Stimulated activated naive CD4-positive, alpha-beta T cell (primary cell): ENCODE measurements at regions not wholly inside any gene's neighbourhood (a gene's known extent, or its start where the extent isn't known, plus 50 kb on each side); places are given as distances from the start of the nearest gene placed in this dataset.

Experiments
- DNase-seq, 6 experiments: peaks; one replicate each; lab custom pipeline; 2025; lab: John Stamatoyannopoulos, UW

DNA sequence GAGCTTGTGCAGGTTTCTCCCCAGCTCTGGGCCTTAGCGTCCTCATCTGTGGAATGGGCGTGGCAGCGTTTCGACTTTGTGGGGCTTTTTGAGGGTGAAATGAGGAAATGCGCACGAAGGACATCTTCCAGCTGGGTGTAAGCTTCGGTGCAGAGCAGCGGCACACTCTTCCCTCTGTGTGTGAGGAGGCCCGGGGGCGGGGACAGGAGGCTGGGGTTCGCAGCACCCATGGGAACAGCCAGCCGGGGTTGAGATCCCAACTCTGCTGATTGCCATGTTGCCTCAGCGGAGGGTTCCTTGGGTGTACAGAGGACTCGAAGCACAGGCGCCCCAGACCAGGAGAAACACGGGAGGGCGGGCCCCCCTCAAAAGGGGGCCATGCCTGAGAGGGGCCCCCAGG lies 265.6 kb downstream of the NSG2 start:
- no peak for DNase-seq

DNA sequence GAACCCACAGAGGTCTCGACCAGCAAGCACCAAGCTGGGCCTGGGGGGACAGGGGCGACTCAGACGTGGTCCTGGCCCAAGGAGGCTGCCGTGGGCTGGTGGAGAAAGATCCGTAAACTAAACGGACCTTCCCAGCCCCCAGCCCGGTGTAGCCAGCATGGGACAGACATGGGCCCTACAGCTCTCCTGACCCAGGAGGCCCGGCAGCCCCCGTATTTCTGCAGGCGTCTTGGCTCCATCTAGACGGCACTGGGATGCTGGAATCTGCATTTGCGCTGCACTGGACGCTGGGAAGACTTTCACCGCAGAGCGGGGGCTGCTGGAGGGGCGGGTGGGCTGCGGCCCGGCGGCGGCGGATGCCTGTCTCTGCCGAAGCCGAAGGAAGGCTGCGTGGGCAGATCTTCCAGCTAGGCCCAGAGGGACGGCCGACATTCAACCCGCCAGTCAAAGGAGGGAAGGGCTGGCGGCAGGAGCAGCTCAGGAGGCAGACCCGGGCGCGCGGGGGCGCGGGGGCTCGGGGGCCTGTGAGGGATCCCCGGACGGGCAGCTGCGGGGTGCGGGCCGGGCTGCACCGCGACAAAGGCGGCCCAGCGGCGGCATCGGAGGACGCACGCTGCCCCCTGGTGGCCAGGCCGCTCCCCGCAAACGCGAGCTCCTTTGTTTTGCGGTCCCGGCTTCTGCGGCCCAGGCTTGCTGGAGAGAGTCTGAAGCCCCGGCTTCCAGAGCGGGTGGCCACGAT lies 266.2 kb downstream of the NSG2 start:
- peak in 5 of 6 experiments; percentile 24 to 52 (median 43) for DNase-seq

- no peak for DNase-seq
These were observed 266.7 kb downstream of the NSG2 start for GRCh38 chr5:174312270-174312617.

- no peak for DNase-seq
These were observed 267.1 kb downstream of the NSG2 start for GRCh38 chr5:174312641-174313040.

DNA sequence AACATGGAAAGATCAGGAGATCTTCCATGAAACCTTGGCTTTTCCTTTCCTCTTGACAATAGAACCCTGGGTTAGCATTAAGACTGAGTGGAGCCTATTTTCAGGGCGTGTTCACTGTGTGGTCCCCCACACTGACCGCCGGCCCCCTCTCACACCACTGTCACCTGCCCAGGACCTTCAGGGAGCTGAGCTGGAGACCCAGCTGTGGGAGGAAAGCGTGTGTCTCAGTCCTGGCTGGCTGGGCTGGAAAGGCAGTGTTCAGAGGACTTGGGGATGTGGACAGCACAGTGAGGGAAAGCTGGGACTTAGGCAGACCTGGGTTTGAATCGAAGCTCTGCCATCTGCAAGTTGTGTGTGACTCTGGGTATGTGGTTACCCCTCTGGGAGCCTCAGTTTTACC lies 268.1 kb downstream of the NSG2 start:
- no peak for DNase-seq

GRCh38 chr5:174314261-174314660 lies 268.8 kb downstream of the NSG2 start:
- DNase-seq: no peak

GRCh38 chr5:174315471-174315870 lies 270.0 kb downstream of the NSG2 start:
- no peak for DNase-seq

DNA sequence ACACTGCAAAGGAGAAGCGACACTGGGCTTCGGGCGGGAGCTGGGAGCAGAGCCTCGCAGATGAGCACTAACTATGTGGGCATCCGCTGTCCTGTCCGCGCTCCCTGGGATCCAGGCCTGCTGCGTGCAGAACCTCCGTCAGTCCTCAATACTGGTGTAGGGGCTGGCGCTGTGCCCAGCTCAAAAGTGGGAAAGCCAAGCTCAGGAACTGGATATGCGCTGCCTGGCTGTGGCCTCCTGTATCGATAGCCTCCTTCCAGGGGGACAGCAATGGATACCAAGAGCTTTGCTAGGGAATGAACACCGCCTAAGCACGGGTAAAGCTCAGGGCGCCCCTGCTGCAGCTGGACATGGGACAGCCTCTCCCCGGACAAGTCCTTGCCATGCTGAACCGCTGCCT lies 270.4 kb downstream of the NSG2 start:
- DNase-seq: no peak

DNA sequence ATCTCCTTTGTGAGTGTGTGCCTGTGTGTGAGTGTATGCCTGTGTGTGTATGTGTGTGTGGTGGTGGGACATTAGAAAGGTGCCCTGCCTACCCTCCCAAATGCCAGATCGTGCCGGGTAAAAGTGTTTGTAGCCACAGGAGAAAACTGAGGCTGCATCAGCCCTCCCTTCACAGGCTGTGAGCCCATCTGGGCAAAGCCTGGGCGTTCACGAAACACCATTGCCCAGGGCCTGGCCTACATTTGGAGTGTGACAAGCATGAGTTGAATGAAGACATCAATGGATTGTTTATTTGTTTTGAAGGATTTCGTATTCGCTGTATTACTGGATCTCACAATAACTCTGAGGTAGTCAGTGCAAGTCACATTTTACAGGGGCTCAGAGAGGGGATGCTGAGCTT lies 270.8 kb downstream of the NSG2 start:
- DNase-seq: no peak

DNA sequence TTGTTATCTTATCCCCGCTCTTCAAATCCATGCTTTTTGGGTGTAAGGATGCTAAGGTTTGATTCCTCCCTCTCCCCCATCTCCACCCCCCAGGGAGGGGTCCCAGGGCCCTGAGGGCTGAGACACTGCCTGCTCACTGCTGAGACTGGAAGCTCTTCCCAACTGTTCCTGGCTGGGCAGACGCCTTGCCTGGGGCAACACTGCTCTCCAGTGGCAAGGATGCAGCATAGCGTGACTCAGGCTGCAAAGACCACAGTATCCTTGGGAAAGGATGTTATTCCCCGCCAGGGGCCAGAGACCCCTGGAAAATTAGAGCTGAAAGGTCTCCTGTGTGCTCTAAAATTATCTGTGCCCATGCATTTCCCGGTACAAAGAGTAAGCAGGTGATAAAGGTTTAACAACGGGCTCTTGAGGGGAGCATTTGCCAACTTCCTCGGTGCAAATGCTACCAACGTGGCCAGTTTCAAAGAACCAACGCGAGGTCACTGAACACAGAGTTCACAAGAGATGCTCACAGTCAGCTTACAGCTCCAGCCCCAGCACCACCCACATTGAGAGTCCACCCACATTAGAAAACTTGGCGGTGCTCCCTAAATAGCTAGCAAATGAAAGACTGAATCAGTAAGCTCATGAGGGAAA lies 271.9 kb downstream of the NSG2 start:
- DNase-seq: no peak

DNA sequence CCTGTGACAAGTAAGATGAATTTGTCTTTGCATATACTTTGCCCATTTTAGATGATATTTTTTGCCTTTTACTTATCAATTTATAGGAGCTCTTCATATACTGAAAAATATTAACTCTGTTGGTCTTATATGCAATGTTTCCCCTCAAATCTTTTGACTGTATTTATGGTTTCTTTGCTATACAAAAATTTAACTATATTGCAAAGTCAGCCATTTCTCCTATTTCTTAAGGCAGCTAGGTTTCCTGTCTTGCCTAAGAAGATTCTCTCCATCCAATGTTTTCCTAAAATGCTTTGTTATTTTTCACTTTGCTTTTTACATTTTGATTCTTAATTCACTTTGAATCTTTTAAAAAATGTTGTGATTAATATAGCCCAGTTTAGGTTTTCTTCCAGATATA lies 273.1 kb downstream of the NSG2 start:
- DNase-seq: no peak

DNA sequence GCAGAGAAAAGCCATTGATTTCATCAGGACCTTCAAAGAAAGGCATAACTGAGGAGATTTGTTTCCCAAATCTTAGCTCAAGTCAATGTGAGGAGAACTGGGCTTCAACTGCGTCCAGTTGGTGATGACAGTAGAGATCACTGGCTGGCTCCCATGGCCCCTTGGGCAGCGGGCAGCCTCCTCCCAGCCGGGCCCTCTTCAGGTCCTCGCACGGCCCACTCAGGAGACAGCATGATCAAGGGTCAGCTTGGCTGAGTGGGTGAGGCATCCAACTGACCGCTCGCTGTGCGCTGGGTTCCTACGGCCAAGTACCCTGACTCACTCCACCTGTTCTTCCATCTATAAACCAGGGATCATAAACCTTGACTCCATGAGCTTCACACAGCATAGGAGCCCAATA lies 274.0 kb downstream of the NSG2 start:
- DNase-seq: no peak

DNA sequence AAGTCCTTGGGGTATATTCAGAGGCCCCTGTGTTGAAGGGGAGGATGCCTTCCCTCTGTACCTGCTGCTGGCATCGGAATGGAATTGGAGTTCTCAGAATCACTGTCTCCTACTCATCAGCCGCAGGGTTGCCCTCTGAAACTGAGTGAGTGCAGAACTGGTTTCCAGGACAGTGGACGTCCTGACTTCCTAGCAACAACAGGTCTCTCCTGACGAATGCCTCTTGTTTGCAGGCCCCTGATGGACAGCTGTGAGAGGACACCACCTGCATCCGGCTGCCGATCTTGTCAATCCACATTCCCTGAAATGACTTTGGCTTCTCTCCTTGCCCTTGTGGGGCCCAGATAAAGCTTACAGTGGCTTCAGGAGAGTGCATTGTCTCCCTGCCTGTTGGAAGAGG lies 274.5 kb downstream of the NSG2 start:
- DNase-seq: no peak

GRCh38 chr5:174323878-174324281 lies 278.4 kb downstream of the NSG2 start:
- DNase-seq: no peak

DNA sequence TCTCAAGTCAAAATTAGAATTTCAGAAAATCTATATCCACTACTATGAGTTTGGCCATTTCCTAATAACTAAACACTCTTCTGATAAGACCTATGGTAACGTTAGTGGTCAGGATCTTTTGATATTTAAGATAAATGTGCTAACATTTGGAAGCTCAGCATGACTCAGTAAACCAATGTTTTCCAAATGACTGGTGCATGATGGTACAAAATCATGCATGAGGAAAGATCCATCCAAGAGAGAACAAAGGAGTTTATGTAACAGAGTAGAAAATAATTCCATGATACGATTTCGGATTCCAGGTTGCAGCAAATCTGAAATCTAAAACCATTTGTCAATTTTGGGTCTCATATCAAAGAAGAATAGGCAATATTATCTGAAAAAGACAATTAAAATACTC lies 279.2 kb downstream of the NSG2 start:
- DNase-seq: no peak

- DNase-seq: no peak
These were observed 279.9 kb downstream of the NSG2 start for GRCh38 chr5:174325431-174325830.

DNA sequence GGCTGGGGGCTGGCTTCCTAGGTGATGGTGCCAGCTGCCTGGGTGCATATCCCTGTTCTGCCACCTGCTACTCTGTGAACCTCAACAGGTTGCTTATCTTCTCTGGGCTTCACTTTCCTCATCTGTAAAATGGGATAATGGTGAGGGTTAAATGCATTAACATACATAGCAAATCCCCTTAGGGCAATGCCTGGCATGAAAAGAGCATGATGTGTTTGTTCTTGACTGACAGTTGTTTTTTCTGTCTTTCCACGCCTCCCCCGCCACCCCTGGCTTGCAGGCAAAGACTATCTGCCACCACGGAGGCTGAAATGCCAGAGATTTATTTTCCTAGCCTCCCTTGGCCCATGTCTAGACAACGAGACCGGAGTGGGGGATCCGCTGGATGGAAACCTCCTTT lies 280.5 kb downstream of the NSG2 start:
- DNase-seq: no peak

DNA sequence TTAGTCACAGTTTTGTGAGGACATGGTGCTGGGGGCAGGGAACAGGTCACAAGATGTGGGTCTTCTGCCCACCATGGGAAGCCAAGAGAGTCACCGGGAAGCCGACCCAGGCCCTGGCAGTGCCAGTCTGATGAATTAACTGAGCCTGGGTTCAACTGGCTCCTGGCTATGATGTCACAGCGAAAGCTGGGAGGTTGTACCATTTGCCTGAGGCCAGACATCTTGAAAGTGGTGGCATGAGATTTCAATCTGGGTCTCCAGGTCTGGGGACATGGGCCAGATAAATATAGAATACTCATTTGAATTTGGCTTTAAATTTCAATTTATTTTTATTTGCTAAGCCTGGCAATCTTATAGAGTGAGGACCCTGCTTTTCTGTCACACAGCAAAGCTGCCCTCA lies 280.9 kb downstream of the NSG2 start:
- DNase-seq: no peak

- peak in 1 of 6 experiments; percentile 4 for DNase-seq
These were observed 281.9 kb downstream of the NSG2 start for GRCh38 chr5:174327317-174327864.

DNA sequence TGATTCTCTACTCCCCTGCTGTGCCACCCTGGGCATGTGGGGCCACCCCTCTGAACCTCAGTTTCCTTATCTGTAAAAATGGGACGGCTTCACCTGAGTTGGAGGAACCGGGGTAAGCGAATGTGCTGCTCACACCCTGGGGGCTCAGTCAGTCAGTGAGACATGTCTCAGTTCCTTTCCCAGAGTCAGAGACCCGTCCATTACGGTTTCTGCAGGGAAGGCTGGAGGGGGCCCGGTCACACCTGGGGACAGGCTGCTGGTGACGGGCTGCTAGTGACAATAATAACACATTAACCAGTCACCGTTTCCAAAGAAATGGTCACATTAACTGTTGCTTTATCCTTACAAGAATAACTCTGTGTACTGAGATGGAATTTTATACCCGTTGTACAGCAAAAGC lies 282.4 kb downstream of the NSG2 start:
- DNase-seq: no peak

GRCh38 chr5:174328631-174329299 lies 283.3 kb downstream of the NSG2 start:
- DNase-seq: no peak

GRCh38 chr5:174329738-174330137 lies 284.2 kb downstream of the NSG2 start:
- DNase-seq: no peak

GRCh38 chr5:174335682-174336364 lies 290.3 kb downstream of the NSG2 start:
- no peak for DNase-seq
